Activated CD8-positive, alpha-beta T cell treated with anti-CD3 and anti-CD28 coated beads for 36 hours (primary cell): ENCODE measurements at regions not wholly inside any gene's neighbourhood (a gene's known extent, or its start where the extent isn't known, plus 50 kb on each side); places are given as distances from the start of the nearest gene placed in this dataset.

Source experiments
- ATAC-seq: fragments of 200-7000 bp; cut with Tn5 transposase; one replicate; pipeline ENCODE4 v1.10.0; 2021; ENCODE audit warnings: mild to moderate bottlenecking, moderate library complexity
- CTCF ChIA-PET: fragments of 350-600 bp; sonication (Branson Sonifier 250); formaldehyde crosslinking; loops from one replicate; lab custom pipeline; 2021; ENCODE audit warnings: antibody characterized with exemption; lab: Charles Lee
- POLR2A ChIA-PET: fragments of 350-600 bp; sonication (Branson Sonifier 250); formaldehyde crosslinking; loops from one replicate; lab custom pipeline; 2021; ENCODE audit warnings: antibody characterized with exemption; lab: Charles Lee
- DNase-seq: peaks from one replicate; pipeline ENCODE4 v3.0.0-alpha.2; 2020
- H3K27ac Mint-ChIP-seq: one replicate; pipeline ENCODE4 v1.8.0; 2021; ENCODE audit warnings: mild to moderate bottlenecking, mixed read lengths
- H3K27me3 Mint-ChIP-seq: one replicate; pipeline ENCODE4 v1.8.0; 2021; ENCODE audit warnings: mixed read lengths
- H3K36me3 Mint-ChIP-seq: one replicate; pipeline ENCODE4 v1.8.0; 2021; ENCODE audit warnings: low read depth, mixed read lengths
- H3K4me1 Mint-ChIP-seq: one replicate; pipeline ENCODE4 v1.8.0; 2021; ENCODE audit warnings: low read depth, mixed read lengths
- H3K4me3 Mint-ChIP-seq: one replicate; pipeline ENCODE4 v1.8.0; 2021; ENCODE audit warnings: mild to moderate bottlenecking, moderate library complexity, mixed read lengths
- H3K9me3 Mint-ChIP-seq: one replicate; pipeline ENCODE4 v1.8.0; 2021; ENCODE audit warnings: mixed read lengths
- intact Hi-C: fragments of 100-400 bp; cut with micrococcal nuclease; formaldehyde crosslinking; loops from one replicate; pipeline ENCODE4 v1.10.0; 2022
- TF ChIP-seq, protein P1 (sequence below): fragments of 200-600 bp; IDR thresholded peaks from one replicate; pipeline ENCODE4 v1.8.0; 2022; ENCODE audit warnings: antibody characterized with exemption, mild to moderate bottlenecking

DNA sequence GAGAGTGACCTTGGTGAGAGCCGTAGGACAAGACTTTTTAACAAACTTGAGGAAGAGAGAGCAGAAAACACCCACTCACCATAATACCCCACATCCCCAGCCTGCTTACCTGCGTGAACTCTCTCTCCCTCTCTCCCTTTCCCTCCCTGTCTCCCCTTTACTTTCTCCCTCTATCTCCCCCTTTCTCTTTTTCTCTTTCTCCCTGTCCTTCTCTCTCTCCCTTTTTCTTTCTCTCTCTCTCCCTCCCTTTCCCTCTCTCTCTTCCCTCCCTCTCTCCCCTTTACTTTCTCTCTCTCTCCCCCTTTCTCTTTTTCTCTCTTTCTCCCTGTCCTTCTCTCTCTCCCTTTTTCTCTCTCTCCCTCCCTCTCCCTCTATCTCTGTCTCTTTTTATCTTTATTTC is 464.0 kb upstream of the AUTS2 start:
- ChIA-PET POLR2A (no interaction called here), CTCF (no interaction called here)
- DNase-seq (no peak), ATAC-seq (no peak)
- no peak overlapping the region for H3K27ac Mint-ChIP-seq
- H3K36me3 Mint-ChIP-seq, result no peaks in the 10 kb centered on the region
- no peaks in the 10 kb centered on the region for H3K4me1 Mint-ChIP-seq
- TF ChIP-seq, protein P1, sequence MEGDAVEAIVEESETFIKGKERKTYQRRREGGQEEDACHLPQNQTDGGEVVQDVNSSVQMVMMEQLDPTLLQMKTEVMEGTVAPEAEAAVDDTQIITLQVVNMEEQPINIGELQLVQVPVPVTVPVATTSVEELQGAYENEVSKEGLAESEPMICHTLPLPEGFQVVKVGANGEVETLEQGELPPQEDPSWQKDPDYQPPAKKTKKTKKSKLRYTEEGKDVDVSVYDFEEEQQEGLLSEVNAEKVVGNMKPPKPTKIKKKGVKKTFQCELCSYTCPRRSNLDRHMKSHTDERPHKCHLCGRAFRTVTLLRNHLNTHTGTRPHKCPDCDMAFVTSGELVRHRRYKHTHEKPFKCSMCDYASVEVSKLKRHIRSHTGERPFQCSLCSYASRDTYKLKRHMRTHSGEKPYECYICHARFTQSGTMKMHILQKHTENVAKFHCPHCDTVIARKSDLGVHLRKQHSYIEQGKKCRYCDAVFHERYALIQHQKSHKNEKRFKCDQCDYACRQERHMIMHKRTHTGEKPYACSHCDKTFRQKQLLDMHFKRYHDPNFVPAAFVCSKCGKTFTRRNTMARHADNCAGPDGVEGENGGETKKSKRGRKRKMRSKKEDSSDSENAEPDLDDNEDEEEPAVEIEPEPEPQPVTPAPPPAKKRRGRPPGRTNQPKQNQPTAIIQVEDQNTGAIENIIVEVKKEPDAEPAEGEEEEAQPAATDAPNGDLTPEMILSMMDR, result no peak
- intact Hi-C loops, result no loop called here
- no peaks in the 10 kb centered on the region for H3K27me3 Mint-ChIP-seq
- peaks cover 9% of the 10 kb centered on the region for H3K9me3 Mint-ChIP-seq
- no peak overlapping the region for H3K4me3 Mint-ChIP-seq

DNA sequence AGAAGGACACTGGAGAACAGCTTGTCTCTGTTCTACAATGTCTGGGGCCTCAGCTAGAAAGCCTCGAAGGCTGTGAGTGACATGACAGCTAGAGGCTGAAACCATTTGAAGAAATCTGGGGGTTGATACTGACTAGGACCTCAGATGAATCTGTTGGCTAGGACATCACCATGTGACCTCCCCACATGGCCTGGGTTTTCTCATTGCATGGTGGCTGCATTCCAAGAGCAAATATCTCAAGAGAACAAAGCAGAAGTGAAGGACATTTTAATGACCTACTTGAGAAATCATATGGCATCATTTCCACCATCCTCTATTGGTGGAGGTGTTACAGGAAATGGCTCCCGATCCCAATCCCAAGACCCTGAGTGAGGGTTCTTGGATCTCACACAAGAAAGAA is 450.6 kb upstream of the AUTS2 start:
- DNase-seq, result no peak
- ChIA-PET POLR2A (no interaction called here), CTCF (no interaction called here)
- no peak for ATAC-seq
- intact Hi-C loops, result no loop called here
- TF ChIP-seq, protein P1, result no peak
- H3K27ac Mint-ChIP-seq, result no peak overlapping the region
- no peaks in the 10 kb centered on the region for H3K27me3 Mint-ChIP-seq
- H3K4me1 Mint-ChIP-seq, result no peaks in the 10 kb centered on the region
- peaks cover 2% of the 10 kb centered on the region for H3K9me3 Mint-ChIP-seq
- no peaks in the 10 kb centered on the region for H3K36me3 Mint-ChIP-seq
- H3K4me3 Mint-ChIP-seq, result no peak overlapping the region

DNA sequence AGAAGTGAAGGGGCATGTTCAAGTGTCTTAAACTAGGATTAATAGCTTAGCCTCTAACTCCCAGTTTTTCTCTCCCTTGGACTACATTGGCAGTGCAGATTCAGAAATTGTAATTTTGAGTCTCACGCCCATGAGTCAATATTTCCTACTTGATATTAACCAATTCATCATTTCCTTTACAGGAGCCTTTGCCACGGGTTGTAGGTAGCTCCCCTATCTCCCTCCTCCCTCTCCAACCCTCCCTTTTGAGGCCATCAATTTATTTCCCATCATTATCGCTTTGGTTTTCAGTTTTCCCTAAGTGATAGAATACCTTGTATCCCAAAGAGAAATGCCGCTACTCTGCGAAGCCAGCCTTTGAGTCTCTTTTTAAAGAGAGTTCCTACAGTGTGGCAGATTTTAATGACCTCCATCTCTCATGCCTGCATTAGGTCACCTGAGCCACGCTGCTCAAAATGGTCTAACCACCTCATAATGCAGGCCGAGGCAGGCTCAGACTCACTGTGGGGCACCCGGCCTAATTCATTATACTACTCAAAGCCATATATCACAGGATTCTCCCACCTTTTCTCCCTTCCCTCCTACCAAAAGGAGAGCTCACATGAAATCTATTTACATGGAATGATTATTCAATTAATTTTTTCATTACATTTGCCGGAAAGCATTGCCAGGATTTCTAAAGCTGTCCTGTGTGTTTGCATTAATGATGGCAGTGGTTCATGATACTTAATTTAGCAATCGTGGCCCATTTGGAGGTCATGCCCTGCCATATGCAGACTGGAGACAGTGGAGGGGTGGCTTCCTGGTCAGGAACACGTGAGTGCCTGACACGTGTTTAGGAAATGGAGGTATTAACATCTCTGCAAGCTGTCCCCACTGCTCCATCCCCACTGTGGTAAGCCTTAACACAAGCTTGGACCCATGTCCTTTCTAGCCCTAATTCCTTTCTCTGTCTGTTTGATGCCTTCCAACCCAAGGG is 448.2 kb upstream of the AUTS2 start:
- Mint-ChIP-seq H3K4me3 (no peak overlapping the region), H3K9me3 (peaks cover 4% of the 10 kb centered on the region), H3K36me3 (no peaks in the 10 kb centered on the region), H3K27me3 (no peaks in the 10 kb centered on the region), H3K4me1 (no peaks in the 10 kb centered on the region), H3K27ac (no peak overlapping the region)
- intact Hi-C loops, result no loop called here
- CTCF ChIA-PET, result no interaction called here
- TF ChIP-seq, protein P1, result no peak
- ATAC-seq (no peak), DNase-seq (no peak)
- POLR2A ChIA-PET, result no interaction called here

DNA sequence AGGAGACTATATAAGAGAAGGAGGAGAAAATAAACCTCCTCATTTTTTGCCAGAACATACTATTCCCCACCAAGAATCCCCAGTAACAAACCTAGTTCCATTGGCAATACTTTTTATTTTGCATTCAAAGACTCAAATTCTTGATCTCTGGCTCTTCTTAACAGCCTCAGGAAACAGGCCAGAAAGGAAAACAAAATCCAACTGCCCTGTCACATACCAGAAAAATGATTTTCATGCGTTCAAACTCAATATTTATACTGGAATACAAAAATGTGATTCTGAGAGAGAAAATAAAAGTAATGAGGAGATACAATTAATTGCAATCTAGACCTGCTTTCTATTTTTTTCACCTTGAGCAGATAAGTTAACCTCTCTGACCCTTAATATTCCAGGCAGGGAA is 435.9 kb upstream of the AUTS2 start:
- Mint-ChIP-seq H3K4me1 (no peaks in the 10 kb centered on the region), H3K4me3 (no peak overlapping the region), H3K36me3 (no peaks in the 10 kb centered on the region), H3K27me3 (no peaks in the 10 kb centered on the region), H3K27ac (no peak overlapping the region), H3K9me3 (no peaks in the 10 kb centered on the region)
- CTCF ChIA-PET, result no interaction called here
- DNase-seq, result no peak
- POLR2A ChIA-PET, result no interaction called here
- intact Hi-C loops, result no loop called here
- TF ChIP-seq, protein P1, result no peak
- no peak for ATAC-seq

DNA sequence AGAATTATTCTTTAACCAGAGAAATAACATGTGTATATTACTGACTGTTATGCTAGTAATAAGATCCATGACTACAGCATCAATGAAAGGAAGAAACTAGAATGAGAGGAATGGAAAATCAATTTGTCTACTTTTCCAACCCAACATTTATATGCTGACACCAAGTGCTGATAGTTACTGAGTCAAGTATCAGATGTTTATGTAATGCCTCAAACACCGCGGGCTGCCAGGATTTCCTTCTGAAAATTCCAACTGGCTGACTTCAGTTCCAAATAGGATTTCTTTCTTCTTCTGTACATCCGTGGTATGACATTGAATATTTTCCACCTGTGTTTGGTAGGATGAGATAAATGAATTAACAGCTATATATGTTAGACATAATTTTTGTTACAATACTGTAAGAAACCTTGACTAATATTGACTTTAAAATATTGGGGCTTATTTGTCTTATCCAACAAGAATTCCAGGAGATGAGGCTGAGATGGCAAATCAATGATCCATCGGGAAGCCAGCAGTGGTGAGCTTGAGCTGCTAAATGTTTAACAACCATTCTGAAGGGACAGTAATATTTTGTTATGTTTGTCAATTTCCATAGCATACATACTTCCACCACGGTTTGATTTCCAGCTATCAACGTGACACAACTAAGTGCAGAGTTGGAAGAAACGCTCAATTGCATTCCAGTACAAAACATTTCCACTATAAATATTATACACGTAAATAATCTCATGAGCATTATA is 435.2 kb upstream of the AUTS2 start:
- intact Hi-C loops, result no loop called here

More for the DNA sequence above, 435.2 kb upstream of the AUTS2 start:
- DNase-seq (no peak), ATAC-seq (no peak)
- no peaks in the 10 kb centered on the region for H3K4me1 Mint-ChIP-seq
- no peak overlapping the region for H3K4me3 Mint-ChIP-seq
- no peaks in the 10 kb centered on the region for H3K27me3 Mint-ChIP-seq
- no peaks in the 10 kb centered on the region for H3K9me3 Mint-ChIP-seq
- no peak overlapping the region for H3K27ac Mint-ChIP-seq
- ChIA-PET POLR2A (no interaction called here), CTCF (no interaction called here)
- TF ChIP-seq, protein P1, result no peak
- no peaks in the 10 kb centered on the region for H3K36me3 Mint-ChIP-seq
